GM18517 (cell line): ENCODE measurements at regions not wholly inside any gene's neighbourhood (a gene's known extent, or its start where the extent isn't known, plus 50 kb on each side); places are given as distances from the start of the nearest gene placed in this dataset.

Experiments used
- ATAC-seq: cut with Tn5 transposase; IDR thresholded peaks from one replicate; pipeline ENCODE4 v1.9.1; 2021; ENCODE audit warnings: mild to moderate bottlenecking, moderate library complexity; ENCODE audit not compliant: unreplicated experiment

DNA sequence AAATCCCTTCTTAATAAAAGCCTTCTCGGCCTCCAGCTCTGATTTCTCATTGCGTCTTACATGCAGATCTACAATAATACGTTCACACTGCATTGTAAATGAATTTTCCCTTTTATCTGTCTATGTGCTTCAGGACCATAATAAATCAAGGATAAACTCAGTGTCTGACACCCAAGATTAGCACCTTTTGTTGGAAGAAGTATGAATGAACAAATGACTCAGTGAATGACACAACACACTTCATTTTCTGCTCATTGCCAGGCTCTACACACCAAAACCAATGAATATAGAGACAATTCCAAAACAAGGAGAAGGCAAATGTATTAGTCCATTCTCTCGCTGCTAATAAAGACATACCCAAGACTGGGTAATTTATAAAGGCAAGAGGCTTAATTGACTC is 1224.4 kb downstream of the EFNB2 start:
- ATAC-seq = no peak

- no peak for ATAC-seq
Measured at GRCh38 chr13:105307776-105308175, 1227.7 kb downstream of the EFNB2 start.

- ATAC-seq = no peak
Measured at GRCh38 chr13:105297839-105298238, 1237.6 kb downstream of the EFNB2 start.

GRCh38 chr13:105291987-105292386 is 1243.5 kb downstream of the EFNB2 start:
- ATAC-seq = no peak

GRCh38 chr13:105290596-105290995 is 1244.9 kb downstream of the EFNB2 start:
- ATAC-seq = no peak

GRCh38 chr13:105285526-105285925 is 1249.9 kb downstream of the EFNB2 start:
- ATAC-seq = no peak

DNA sequence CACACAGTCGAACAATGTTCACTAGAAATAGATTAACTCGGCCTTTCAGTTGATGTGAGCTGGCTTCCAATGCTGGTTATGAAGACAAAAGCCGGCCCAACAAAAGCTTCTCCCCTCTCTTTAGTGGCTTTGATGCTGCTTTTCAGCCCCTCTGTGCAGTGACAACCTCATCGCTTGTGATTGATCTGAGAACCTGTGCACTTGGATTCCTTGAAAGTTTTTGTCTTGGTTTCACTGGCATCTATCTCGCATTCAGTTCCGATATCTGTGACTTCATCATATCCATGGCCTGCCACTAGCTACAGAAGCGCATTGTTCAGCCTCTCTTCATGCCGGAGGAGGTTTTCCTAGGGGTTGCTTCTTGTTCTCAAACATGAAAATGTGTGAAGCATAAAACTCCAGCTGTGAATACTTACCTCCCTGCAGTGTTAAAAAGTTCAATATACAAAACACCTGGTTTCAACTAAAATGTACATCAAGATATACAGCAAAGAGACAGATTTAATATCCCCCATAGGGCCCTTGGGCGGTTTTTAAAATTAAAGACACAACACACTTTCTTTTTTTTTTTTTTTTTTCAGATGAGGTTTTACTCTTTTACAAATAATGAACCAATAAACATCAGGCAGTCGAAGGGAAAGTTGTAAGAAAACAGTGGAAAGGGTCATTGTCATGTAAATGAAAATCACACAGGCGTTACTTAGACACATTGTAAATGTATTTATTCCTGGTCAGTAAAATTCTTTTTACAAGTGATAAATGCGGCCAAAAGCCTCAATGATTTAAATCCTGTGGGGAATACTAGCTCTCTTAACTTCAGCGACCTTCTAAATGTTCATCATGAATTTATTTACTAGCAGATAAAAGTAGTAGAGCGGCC is 1252.8 kb downstream of the EFNB2 start:
- no peak for ATAC-seq

- no peak for ATAC-seq
Measured at GRCh38 chr13:105278943-105279381, 1256.5 kb downstream of the EFNB2 start.

GRCh38 chr13:105276571-105276970 is 1258.9 kb downstream of the EFNB2 start:
- ATAC-seq = no peak

DNA sequence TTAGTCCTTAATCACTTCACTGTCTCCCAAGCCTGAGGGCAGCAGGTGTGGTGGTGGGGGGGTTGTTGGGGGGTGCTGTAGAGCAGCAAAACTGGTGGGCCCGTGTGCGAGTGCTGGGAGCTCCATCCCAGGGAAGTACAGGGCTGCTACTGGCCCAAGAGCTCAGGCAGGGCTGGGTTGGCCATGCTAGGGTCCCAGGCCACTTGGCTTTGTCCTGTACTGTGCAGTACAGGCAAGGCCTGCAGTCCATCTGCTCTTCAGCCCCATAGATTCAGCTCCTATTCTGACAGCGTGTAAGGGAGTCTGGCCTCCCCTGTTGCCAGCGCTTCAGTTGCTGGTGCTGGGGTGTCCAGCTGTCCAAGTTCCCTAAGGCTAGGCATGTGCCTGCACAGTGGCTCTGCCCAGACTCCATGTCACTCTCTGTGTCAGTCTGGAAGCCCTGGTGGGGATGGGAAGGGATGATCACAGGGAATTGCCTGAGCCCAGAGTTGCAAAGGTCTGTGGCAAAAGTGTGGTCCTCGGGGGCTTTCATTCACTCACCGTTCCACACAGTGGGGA is 1261.7 kb downstream of the EFNB2 start:
- ATAC-seq = no peak

DNA sequence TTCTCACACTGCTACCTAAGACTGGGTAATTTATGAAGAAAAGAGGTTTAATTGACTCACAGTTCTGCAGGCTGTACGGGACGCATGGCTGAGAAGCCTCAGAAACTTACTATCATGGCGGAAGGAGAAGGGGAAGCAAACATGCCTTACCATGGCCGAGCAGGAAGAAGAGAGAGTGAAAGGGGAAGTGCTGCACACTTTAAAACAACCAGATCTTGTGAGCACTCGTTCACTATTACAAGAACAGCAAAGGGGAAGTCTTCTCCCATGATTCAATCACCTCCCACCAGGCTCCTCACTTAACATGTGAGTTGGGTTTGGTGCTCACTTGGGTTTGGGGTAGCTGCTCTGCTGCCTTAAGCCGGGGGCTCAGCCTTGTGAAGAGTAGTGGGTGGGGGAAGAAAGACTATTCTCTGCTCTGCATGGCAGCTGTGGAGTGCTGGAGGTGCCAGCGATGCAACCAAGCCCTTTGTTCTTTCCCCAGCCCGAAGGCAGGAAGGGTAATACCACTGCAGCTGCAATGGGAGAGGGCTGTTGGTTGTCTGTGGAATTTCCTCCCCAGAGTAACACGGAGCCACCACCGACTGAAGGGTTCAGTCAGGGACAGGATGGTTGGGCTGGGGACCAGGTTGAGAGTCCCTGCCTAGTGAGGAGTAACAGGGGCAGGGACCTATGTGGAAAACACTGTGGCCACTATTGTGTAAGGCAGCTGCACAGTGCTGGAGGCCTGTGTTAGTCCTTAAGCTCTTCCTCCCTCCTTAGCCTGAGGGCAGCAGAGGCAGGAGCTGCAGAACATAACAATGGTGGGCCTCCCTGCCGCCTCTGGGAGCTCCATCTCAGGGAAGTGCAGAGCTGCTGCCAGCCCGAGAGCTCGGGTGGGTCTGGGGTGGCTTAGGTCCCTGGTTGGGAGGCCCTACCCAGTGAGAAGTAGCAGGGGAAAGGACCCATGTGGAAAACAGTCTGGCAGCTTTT is 1262.5 kb downstream of the EFNB2 start:
- ATAC-seq = no peak

- no peak for ATAC-seq
Measured at GRCh38 chr13:105266615-105267014, 1268.8 kb downstream of the EFNB2 start.

- no peak for ATAC-seq
Measured at GRCh38 chr13:105262579-105262978, 1272.9 kb downstream of the EFNB2 start.

GRCh38 chr13:105259426-105259825 is 1276.0 kb downstream of the EFNB2 start:
- ATAC-seq = no peak

DNA sequence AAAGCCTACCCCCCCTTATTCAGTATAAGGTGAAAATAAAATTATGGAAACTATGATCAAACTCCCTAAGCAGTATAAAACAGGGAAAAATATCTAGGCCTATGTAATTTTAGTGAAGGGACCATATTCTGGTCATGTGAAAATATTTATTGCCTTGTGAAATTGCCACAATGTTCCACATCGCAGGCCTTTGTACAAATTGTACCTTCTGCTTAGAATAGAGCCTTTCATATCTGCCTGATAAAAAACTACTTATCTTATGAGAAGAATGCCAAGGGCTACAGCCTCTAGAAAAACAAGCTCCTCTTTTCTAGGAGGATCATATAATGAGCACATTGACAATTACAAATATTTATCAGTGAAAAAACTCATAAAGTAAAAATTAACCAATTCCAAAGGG is 1280.0 kb downstream of the EFNB2 start:
- ATAC-seq = no peak

DNA sequence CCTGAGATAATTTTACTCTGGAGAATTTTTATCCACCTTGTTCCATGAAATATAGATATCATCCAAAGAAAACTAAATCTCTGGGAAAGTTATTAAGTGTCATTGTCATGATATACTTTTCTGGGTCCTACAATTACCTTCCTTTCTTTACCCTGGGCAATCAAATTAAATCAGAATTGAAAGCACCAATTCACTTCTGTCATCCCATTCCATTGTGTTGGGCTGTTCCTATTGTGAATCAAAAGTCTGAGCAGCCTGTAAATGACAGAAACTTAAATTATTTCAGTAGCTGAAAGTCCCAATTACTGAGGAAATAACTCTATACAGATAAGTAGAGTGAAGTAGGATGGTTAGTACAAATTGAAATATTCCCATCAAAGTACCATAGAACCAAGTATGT is 1284.2 kb downstream of the EFNB2 start:
- ATAC-seq = no peak

GRCh38 chr13:105247830-105248229 is 1287.6 kb downstream of the EFNB2 start:
- no peak for ATAC-seq

DNA sequence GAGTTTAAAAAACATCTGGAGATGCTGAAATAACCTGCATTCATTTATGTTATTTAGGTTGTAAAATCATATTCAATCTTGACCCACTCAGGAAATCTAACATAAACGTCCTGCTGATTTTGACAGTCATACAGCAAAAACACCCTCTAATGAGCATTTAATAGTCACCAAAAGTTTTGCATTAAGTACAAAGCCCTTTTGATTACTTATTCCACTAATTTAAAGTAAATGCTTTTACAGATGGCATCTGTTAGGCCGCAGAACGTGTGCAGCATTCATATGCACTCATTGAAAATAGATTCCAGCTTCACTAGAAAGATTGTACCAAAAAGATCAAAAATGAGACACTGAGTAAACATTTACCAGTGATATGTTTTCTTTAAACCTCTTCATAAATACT is 1295.1 kb downstream of the EFNB2 start:
- ATAC-seq = no peak

DNA sequence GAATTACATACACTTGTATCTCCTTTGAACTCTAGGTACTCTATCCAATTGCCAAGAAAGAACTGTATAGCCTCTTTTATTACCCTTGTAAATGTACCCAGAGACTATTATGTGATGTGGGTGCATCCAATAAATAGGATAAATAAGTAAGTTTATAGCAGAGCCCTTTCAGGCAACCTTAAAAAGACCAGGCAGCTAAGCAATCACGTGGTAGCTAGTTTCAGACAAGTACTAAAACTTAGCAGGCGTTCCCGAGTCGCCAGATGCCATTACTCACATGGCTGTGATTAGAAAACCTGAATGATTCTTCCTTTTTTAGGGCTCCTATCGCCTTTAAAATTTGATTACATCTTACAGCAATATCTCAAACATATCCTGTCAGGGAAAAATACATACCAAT is 1303.0 kb downstream of the EFNB2 start:
- no peak for ATAC-seq

GRCh38 chr13:105232006-105232405 is 1303.5 kb downstream of the EFNB2 start:
- ATAC-seq = no peak

DNA sequence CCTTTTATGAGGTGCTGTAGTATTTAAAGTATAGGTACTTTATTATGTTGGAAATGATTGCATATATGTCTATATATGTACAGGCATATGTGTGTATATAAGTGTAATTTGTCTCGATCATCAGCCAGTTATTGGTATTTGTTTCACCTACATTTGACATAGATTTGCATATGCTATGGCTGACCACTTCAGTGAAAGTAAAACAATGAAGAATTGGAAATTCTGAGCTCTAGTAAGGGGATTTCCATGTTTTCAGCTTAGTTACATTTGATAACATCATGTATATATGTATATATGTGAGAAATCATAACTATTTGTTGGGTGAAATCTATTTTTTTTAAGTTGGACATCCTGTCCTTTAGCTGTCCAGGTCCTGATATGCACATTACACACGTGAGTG is 1303.9 kb downstream of the EFNB2 start:
- ATAC-seq = no peak
